CD4-positive, CD25-positive, alpha-beta regulatory T cell (primary cell): ENCODE measurements at regions not wholly inside any gene's neighbourhood (a gene's known extent, or its start where the extent isn't known, plus 50 kb on each side); places are given as distances from the start of the nearest gene placed in this dataset.

Experiments
- ATAC-seq, 2 donors: fragments of 150-1000 bp; cut with Tn5 transposase; one replicate each; pipeline ENCODE4 v1.10.0; 2021; ENCODE audit warnings: low read depth in 2 of 2, moderate number of reproducible peaks in 2 of 2, moderate library complexity in 1 of 2
- DNase-seq, 3 donors: peaks; one replicate each; pipeline versions ENCODE4 v3.0.0 to v3.0.0-alpha.2; 2012 to 2022; ENCODE audit warnings: mixed read lengths in 1 of 3
- H3K27ac ChIP-seq: one replicate; pipeline ENCODE4 v1.7.0; 2013; ENCODE audit warnings: mild to moderate bottlenecking, low read length; ENCODE audit not compliant: insufficient read depth, poor library complexity, severe bottlenecking
- H3K27me3 ChIP-seq: one replicate; pipeline ENCODE4 v1.7.0; 2013; ENCODE audit warnings: low read length; ENCODE audit not compliant: control insufficient read depth, insufficient read depth
- H3K36me3 ChIP-seq: one replicate; pipeline ENCODE4 v1.7.0; 2013; ENCODE audit warnings: mild to moderate bottlenecking, low read length, moderate library complexity; ENCODE audit not compliant: control insufficient read depth, insufficient read depth
- H3K4me1 ChIP-seq: 2 replicates; pipeline ENCODE4 v1.7.0; 2013; ENCODE audit warnings: mild to moderate bottlenecking, low read length; ENCODE audit not compliant: insufficient read depth, control insufficient read depth, poor library complexity, severe bottlenecking
- H3K4me3 ChIP-seq: one replicate; pipeline ENCODE4 v1.7.0; 2013; ENCODE audit warnings: low read depth, mild to moderate bottlenecking, low read length, moderate library complexity
- H3K9me3 ChIP-seq, 2 experiments: 1 replicate in 1 of 2; 2 replicates in 1 of 2; pipeline ENCODE4 v1.7.0; 2013; ENCODE audit warnings: low read length in 2 of 2, mild to moderate bottlenecking in 1 of 2, moderate library complexity in 1 of 2; ENCODE audit not compliant: control insufficient read depth in 2 of 2
- H3K27ac Mint-ChIP-seq, 3 donors: one replicate each; pipeline ENCODE4 v1.8.0; 2020 to 2022; ENCODE audit warnings: mild to moderate bottlenecking in 3 of 3, mixed read lengths in 3 of 3, moderate library complexity in 2 of 3
- H3K27me3 Mint-ChIP-seq: one replicate; pipeline ENCODE4 v1.8.0; 2022; ENCODE audit warnings: mild to moderate bottlenecking, mixed read lengths
- H3K36me3 Mint-ChIP-seq: one replicate; pipeline ENCODE4 v1.8.0; 2020; ENCODE audit warnings: mixed read lengths
- H3K4me1 Mint-ChIP-seq, 4 donors: one replicate each; pipeline ENCODE4 v1.8.0; 2020 to 2022; ENCODE audit warnings: mixed read lengths in 4 of 4, mild to moderate bottlenecking in 1 of 4
- H3K4me3 Mint-ChIP-seq, 4 donors: one replicate each; pipeline ENCODE4 v1.8.0; 2020 to 2022; ENCODE audit warnings: mild to moderate bottlenecking in 4 of 4, mixed read lengths in 4 of 4, moderate library complexity in 3 of 4
- H3K9me3 Mint-ChIP-seq, 7 donors: one replicate each; pipeline ENCODE4 v1.8.0; 2020 to 2022; ENCODE audit warnings: mixed read lengths in 7 of 7, mild to moderate bottlenecking in 3 of 7, moderate library complexity in 2 of 7

DNA sequence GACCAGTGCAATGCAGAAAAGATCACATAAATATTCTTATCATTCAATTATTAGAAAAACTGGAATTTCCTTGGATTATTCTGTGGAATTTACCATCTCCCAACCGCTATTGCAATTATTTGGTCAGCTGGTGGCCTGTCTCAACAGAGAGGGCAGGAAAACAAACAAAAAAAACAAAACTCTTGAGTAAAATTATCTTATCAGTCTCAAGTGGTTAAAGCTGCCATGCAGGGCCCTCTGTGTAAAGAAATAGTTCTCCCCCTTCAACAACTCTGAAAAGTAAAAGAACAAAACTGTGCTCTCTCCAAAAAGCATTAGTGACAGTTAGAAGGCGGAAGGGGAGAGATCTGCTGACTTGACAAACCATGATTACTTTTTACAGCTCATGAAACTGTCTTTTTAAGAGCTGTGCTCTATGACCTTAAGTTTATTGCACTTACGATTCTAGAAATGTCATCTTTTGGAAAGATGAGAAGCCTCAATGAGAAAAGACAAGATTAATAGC is 152.3 kb downstream of the DLEU7 start:
- Histone ChIP-seq H3K36me3 (no peaks in the 10 kb centered on the region), H3K27me3 (no peaks in the 10 kb centered on the region), H3K4me3 (no peak overlapping the region), H3K9me3 (no peaks in the 10 kb centered on the region), H3K4me1 (no peaks in the 10 kb centered on the region), H3K27ac (no peak overlapping the region)
- Mint-ChIP-seq H3K27ac (no peak overlapping the region), H3K36me3 (no peaks in the 10 kb centered on the region), H3K4me3 (no peak overlapping the region), H3K27me3 (peaks cover 4% of the 10 kb centered on the region), H3K9me3 (peaks cover 0 to 3% (median 0%) of the 10 kb centered on the region in 7 donors), H3K4me1 (peaks cover 6 to 10% (median 8%) of the 10 kb centered on the region in 4 donors)
- ATAC-seq (no peak), DNase-seq (no peak)

DNA sequence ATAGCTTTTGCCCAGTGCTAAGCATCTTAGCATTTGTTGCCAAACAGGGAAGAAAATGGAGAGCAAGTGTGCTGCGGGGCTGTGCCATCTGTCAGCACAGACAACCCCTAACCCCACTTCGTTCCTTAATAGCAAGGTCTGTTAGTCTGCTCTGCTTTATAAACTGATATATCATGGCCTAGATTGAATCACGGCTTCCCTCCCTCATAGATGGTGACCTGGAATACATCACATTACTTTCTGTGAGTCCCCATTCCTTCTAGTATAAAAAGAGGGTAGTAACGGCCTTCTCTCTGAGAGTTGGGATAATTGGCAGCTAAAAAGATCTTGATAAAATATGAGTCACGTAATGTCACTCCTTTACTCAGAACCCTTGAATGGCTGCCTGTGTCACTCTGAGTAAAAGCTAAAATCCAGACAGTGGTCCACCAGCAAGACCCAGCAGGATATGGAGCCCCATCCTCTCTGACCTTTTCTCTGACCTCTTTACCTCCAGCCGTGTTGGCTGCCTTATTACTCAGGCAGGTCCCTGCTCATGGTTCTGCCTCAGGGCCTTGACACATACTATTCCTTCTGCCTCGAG is 151.7 kb downstream of the DLEU7 start:
- H3K27ac ChIP-seq: no peak overlapping the region
- Mint-ChIP-seq H3K27ac (no peak overlapping the region), H3K4me1 (peaks cover under 1 to 5% (median 3%) of the 10 kb centered on the region in 4 donors), H3K4me3 (peak overlapping the region in 1 of 4 donors; percentile 29), H3K27me3 (peaks cover 4% of the 10 kb centered on the region), H3K36me3 (peaks cover under 1% of the 10 kb centered on the region), H3K9me3 (peaks cover 0 to 3% (median 0%) of the 10 kb centered on the region in 7 donors)
- no peaks in the 10 kb centered on the region for H3K27me3 ChIP-seq
- DNase-seq (no peak), ATAC-seq (no peak)
- no peak overlapping the region for H3K4me3 ChIP-seq
- no peaks in the 10 kb centered on the region for H3K4me1 ChIP-seq
- H3K36me3 ChIP-seq: no peaks in the 10 kb centered on the region
- no peaks in the 10 kb centered on the region for H3K9me3 ChIP-seq

- Histone ChIP-seq H3K9me3 (no peaks in the 10 kb centered on the region), H3K4me1 (no peaks in the 10 kb centered on the region), H3K27me3 (no peaks in the 10 kb centered on the region), H3K4me3 (no peak overlapping the region), H3K36me3 (no peaks in the 10 kb centered on the region), H3K27ac (no peak overlapping the region)
- H3K27me3 Mint-ChIP-seq: peaks cover 9% of the 10 kb centered on the region
- no peak overlapping the region for H3K4me3 Mint-ChIP-seq
- no peak overlapping the region for H3K27ac Mint-ChIP-seq
- ATAC-seq: no peak
- no peak for DNase-seq
- H3K9me3 Mint-ChIP-seq: peaks cover 0 to 3% (median 0%) of the 10 kb centered on the region in 7 donors
- peaks cover 4% of the 10 kb centered on the region for H3K36me3 Mint-ChIP-seq
- H3K4me1 Mint-ChIP-seq: peaks cover 0 to 5% (median 0%) of the 10 kb centered on the region in 4 donors
These were observed 151.0 kb downstream of the DLEU7 start for GRCh38 chr13:50692396-50692915.

GRCh38 chr13:50693727-50694126 is 149.8 kb downstream of the DLEU7 start:
- Histone ChIP-seq H3K9me3 (no peaks in the 10 kb centered on the region), H3K36me3 (no peaks in the 10 kb centered on the region), H3K4me3 (no peak overlapping the region), H3K27me3 (no peaks in the 10 kb centered on the region), H3K27ac (no peak overlapping the region), H3K4me1 (no peaks in the 10 kb centered on the region)
- Mint-ChIP-seq H3K27ac (no peak overlapping the region), H3K4me1 (peaks cover 0 to 9% (median 0%) of the 10 kb centered on the region in 4 donors), H3K4me3 (no peak overlapping the region), H3K9me3 (peaks cover 0 to 3% (median 0%) of the 10 kb centered on the region in 7 donors), H3K27me3 (peaks cover 9% of the 10 kb centered on the region), H3K36me3 (peaks cover 4% of the 10 kb centered on the region)
- DNase-seq (no peak), ATAC-seq (no peak)

GRCh38 chr13:50697746-50698539 is 145.5 kb downstream of the DLEU7 start:
- Histone ChIP-seq H3K4me1 (no peaks in the 10 kb centered on the region), H3K27me3 (no peaks in the 10 kb centered on the region), H3K9me3 (no peaks in the 10 kb centered on the region), H3K4me3 (no peak overlapping the region), H3K36me3 (no peaks in the 10 kb centered on the region), H3K27ac (no peak overlapping the region)
- peaks cover 9% of the 10 kb centered on the region for H3K27me3 Mint-ChIP-seq
- peaks cover 4% of the 10 kb centered on the region for H3K36me3 Mint-ChIP-seq
- no peaks in the 10 kb centered on the region for H3K9me3 Mint-ChIP-seq
- H3K4me1 Mint-ChIP-seq: peaks cover 0 to 9% (median 0%) of the 10 kb centered on the region in 4 donors
- H3K4me3 Mint-ChIP-seq: no peak overlapping the region
- DNase-seq (no peak), ATAC-seq (no peak)
- no peak overlapping the region for H3K27ac Mint-ChIP-seq

DNA sequence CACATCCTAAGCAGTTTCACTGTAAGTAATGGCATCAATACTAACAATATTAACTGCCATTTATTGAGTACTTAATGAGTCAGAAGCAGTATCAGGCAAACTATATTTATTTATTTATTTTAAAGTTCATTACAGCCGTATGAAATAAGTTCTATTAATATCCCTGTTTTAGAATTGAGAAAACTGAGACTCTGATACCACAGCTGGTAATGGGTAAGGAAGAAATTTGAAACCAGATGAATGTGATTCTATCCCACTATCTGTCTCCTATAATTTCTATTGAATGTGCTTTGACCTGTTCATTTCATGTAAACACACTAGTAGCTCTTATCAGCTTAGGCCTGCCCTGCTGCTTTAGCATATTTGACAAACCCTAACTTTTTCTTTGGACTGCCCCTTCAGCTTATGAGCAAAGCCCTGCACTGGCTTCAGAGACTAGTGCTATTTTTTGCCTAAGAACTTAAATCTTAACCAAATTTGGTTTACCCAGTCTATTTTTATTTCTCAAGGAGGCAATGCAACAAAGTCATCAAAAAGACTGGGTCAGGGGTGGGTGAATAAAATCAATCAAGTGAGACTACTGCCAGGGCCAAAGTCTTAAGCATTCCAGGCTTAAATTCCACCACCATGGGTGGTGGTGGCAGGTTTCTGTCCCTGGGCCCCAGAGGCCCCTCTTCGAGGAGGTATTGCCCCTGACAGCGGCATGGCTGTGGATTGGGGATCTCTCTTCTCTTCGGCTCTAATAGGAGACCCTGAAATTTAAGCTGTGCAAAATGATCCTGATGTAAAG is 143.4 kb downstream of the DLEU7 start:
- DNase-seq: no peak
- no peak overlapping the region for H3K27ac Mint-ChIP-seq
- no peaks in the 10 kb centered on the region for H3K36me3 ChIP-seq
- no peak overlapping the region for H3K27ac ChIP-seq
- no peaks in the 10 kb centered on the region for H3K9me3 ChIP-seq
- peaks cover 0 to 2% (median 0%) of the 10 kb centered on the region in 7 donors for H3K9me3 Mint-ChIP-seq
- H3K4me1 Mint-ChIP-seq: peaks cover 0 to 9% (median 0%) of the 10 kb centered on the region in 4 donors
- no peak overlapping the region for H3K4me3 ChIP-seq
- H3K4me3 Mint-ChIP-seq: no peak overlapping the region
- H3K27me3 Mint-ChIP-seq: peaks cover 6% of the 10 kb centered on the region
- H3K4me1 ChIP-seq: no peaks in the 10 kb centered on the region
- H3K27me3 ChIP-seq: no peaks in the 10 kb centered on the region
- no peak for ATAC-seq
- peaks cover 4% of the 10 kb centered on the region for H3K36me3 Mint-ChIP-seq

DNA sequence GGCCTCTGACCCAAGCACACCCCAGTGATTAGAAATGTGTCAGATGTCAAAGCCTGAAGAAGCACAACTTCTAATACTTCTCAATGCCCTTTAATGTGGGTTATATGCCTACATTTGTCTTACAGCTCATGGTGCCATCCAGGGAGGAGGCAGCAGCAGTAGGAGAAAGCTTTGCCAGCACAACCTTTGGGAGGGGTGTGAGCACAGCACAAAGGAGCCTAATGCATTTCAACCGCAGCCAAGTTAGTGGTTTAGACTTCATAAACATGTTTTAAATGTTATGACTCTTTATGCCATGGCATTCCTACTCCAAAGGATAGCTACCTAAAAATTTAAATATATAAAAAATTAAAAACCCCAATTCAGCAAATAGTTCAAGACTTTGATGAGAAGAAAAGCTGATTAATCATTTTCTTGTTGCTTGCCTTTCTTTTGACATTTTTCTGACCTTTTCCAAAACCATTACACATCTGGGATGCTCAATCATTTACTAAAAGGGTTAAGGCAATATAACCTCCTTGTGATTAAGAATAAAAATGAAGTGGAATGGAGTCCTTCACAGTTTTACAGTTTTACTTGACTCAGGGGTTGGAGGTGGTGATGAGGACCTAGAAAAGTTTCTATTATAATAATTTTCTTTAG is 142.7 kb downstream of the DLEU7 start:
- no peaks in the 10 kb centered on the region for H3K4me1 ChIP-seq
- Mint-ChIP-seq H3K36me3 (peaks cover 4% of the 10 kb centered on the region), H3K27me3 (peaks cover 6% of the 10 kb centered on the region)

More for the DNA sequence above, 142.7 kb downstream of the DLEU7 start:
- Histone ChIP-seq H3K27ac (no peak overlapping the region), H3K36me3 (no peaks in the 10 kb centered on the region), H3K27me3 (no peaks in the 10 kb centered on the region), H3K4me3 (no peak overlapping the region), H3K9me3 (no peaks in the 10 kb centered on the region)
- H3K4me3 Mint-ChIP-seq: no peak overlapping the region
- peaks cover 0 to 9% (median 0%) of the 10 kb centered on the region in 4 donors for H3K4me1 Mint-ChIP-seq
- ATAC-seq (no peak), DNase-seq (no peak)
- H3K27ac Mint-ChIP-seq: no peak overlapping the region
- peaks cover 0 to 2% (median 0%) of the 10 kb centered on the region in 7 donors for H3K9me3 Mint-ChIP-seq
